Lower leg skin (tissue), 4 donors: ENCODE measurements at regions not wholly inside any gene's neighbourhood (a gene's known extent, or its start where the extent isn't known, plus 50 kb on each side); places are given as distances from the start of the nearest gene placed in this dataset.

Experiments used
- DNase-seq, 2 donors: peaks; one replicate each; pipeline ENCODE4 v3.0.0-alpha.2; 2019; ENCODE audit warnings: low spot score in 2 of 2
- H3K4me3 ChIP-seq: fragments of 200-600 bp; sonication (generic); 2 replicates; pipeline ENCODE4 v1.5.1; 2017; ENCODE audit warnings: mild to moderate bottlenecking, low read depth; ENCODE audit not compliant: poor library complexity, severe bottlenecking
- POLR2A ChIP-seq, 2 donors: fragments of 450-650 bp; IDR thresholded peaks; one replicate each; pipeline ENCODE4 v1.6.1; 2016 to 2017; ENCODE audit warnings: antibody characterized with exemption in 2 of 2, mild to moderate bottlenecking in 1 of 2, moderate library complexity in 1 of 2
- WGBS, 2 donors: methylation state at CpG; one replicate each; pipeline ENCODE4 v1.1.5; 2018; 5-methylcytosine and 5-hydroxymethylcytosine counted together
- intact Hi-C: fragments of 100-400 bp; cut with DNase I; formaldehyde crosslinking; loops from one replicate; pipeline ENCODE4 v1.15.0; 2023; ENCODE audit warnings: low total_unique reads
- TF ChIP-seq, protein P1 (sequence below), 3 donors: fragments of 450-650 bp; IDR thresholded peaks; one replicate each; pipeline ENCODE4 v1.5.1; 2016; ENCODE audit warnings: antibody characterized with exemption in 3 of 3, mild to moderate bottlenecking in 3 of 3, moderate library complexity in 2 of 3

- DNase-seq: no peak
- 97% methylated on average over 6 of the region's 6 CpGs for WGBS, 2 donors
- TF ChIP-seq, protein P1, sequence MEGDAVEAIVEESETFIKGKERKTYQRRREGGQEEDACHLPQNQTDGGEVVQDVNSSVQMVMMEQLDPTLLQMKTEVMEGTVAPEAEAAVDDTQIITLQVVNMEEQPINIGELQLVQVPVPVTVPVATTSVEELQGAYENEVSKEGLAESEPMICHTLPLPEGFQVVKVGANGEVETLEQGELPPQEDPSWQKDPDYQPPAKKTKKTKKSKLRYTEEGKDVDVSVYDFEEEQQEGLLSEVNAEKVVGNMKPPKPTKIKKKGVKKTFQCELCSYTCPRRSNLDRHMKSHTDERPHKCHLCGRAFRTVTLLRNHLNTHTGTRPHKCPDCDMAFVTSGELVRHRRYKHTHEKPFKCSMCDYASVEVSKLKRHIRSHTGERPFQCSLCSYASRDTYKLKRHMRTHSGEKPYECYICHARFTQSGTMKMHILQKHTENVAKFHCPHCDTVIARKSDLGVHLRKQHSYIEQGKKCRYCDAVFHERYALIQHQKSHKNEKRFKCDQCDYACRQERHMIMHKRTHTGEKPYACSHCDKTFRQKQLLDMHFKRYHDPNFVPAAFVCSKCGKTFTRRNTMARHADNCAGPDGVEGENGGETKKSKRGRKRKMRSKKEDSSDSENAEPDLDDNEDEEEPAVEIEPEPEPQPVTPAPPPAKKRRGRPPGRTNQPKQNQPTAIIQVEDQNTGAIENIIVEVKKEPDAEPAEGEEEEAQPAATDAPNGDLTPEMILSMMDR (IDR thresholded peaks at IDR 0.05): no peak
- TF ChIP-seq POLR2A (IDR thresholded peaks at IDR 0.05): no peak
- H3K4me3 ChIP-seq: no peak overlapping the region
- intact Hi-C loops: no loop called here
Measured at GRCh38 chr9:107935931-107936330, 446.4 kb upstream of the KLF4 start.

DNA sequence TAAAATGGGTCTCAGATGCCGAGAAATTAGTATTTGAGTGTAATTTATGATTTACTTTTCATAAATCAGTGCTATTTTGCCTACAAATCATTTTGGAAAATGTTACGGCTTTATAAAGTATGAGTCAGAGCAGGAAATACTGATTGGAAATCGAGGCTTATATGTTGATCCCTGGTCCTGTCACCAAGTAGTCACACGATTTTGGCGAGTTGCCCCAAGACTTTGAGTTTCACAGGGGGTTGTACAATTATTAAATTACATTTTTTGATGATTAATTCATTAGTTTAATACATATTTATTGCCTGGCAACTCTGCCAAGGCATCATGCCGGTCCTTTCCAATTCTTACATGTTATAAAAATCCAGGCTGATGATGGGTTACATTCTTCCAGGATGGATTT is 443.9 kb upstream of the KLF4 start:
- 34 to 42% methylated on average over 6 of the region's 6 CpGs for WGBS, 2 donors
- intact Hi-C loops: no loop called here
- no peak for DNase-seq
- no peak for TF ChIP-seq POLR2A (IDR thresholded peaks at IDR 0.05)
- TF ChIP-seq, protein P1 (IDR thresholded peaks at IDR 0.05): no peak
- H3K4me3 ChIP-seq: no peak overlapping the region

GRCh38 chr9:107933097-107933496 is 443.5 kb upstream of the KLF4 start:
- DNase-seq: no peak
- intact Hi-C loops: no loop called here
- no peak overlapping the region for H3K4me3 ChIP-seq
- WGBS, 2 donors: 33 to 46% methylated on average over 5 of the region's 5 CpGs
- TF ChIP-seq, protein P1 (IDR thresholded peaks at IDR 0.05): no peak
- TF ChIP-seq POLR2A (IDR thresholded peaks at IDR 0.05): no peak

- TF ChIP-seq, protein P1 (IDR thresholded peaks at IDR 0.05): no peak
- TF ChIP-seq POLR2A (IDR thresholded peaks at IDR 0.05): no peak
- H3K4me3 ChIP-seq: no peak overlapping the region
- 45 to 53% methylated on average over 2 of the region's 2 CpGs for WGBS, 2 donors
- no peak for DNase-seq
- intact Hi-C loops: no loop called here
Measured at GRCh38 chr9:107932601-107933000, 443.0 kb upstream of the KLF4 start.

GRCh38 chr9:107932046-107932445 is 442.5 kb upstream of the KLF4 start:
- WGBS, 2 donors: 66 to 67% methylated on average over 1 of the region's 1 CpG
- no peak overlapping the region for H3K4me3 ChIP-seq
- intact Hi-C loops: no loop called here
- TF ChIP-seq, protein P1 (IDR thresholded peaks at IDR 0.05): no peak
- no peak for TF ChIP-seq POLR2A (IDR thresholded peaks at IDR 0.05)
- DNase-seq: no peak

DNA sequence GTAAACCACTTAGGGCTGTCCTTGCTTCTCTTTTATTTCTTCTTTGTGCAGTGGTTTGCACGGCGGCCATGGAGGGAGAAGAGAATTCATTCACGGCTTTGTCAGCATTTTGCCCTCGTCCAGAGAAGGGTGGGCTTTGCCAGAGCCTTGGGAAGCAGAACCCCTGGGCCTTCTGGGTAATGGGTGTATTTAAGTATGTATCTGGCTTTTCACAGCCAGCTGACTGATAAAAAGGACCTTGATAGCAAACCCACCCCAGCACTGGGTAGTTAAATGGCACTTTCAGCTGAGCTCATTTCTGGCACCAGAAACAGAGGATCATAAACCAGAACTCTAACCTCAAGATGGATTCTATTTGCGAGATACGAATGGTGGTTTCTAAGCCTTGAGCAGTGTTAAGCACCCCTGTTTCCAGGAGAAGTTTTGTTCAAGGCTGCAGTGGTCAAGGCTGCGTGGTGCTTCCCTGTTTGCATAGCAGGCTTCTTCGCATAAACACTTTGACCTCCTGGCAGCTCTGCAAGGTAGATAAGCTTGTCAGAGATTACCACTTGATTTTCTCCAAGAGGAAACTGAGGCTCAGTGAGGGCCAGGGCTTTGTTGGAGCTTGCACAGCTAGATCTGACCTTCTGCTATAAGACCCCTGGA is 441.6 kb upstream of the KLF4 start:
- 84 to 97% methylated on average over 8 of the region's 8 CpGs for WGBS, 2 donors
- no peak for DNase-seq
- intact Hi-C loops: no loop called here
- H3K4me3 ChIP-seq: no peak overlapping the region
- no peak for TF ChIP-seq POLR2A (IDR thresholded peaks at IDR 0.05)
- TF ChIP-seq, protein P1 (IDR thresholded peaks at IDR 0.05): no peak
